K562 (cell line): ENCODE measurements at regions not wholly inside any gene's neighbourhood (a gene's known extent, or its start where the extent isn't known, plus 50 kb on each side); places are given as distances from the start of the nearest gene placed in this dataset.

Experiments used
- NCOA6 ChIP-seq: fragments of 450-650 bp; IDR thresholded peaks from 2 replicates; pipeline ENCODE4 v1.6.1; 2017; ENCODE audit warnings: mild to moderate bottlenecking
- RNF2 ChIP-seq: sonication (generic); IDR thresholded peaks from 2 replicates; pipeline ENCODE4 v1.6.1; 2016
- STAG1 ChIP-seq: sonication (generic); formaldehyde crosslinking; IDR thresholded peaks from 2 replicates; pipeline ENCODE4 v1.5.0; 2020; ENCODE audit warnings: missing genetic modification reagents, borderline replicate concordance
- TARDBP ChIP-seq: fragments of 450-650 bp; IDR thresholded peaks from 2 replicates; pipeline ENCODE4 v1.6.1; 2016
- ZBTB9 ChIP-seq: fragments of 450-650 bp; formaldehyde crosslinking; IDR thresholded peaks from 2 replicates; pipeline ENCODE4 v1.4.0; 2020; ENCODE audit warnings: mild to moderate bottlenecking, moderate library complexity
- TF ChIP-seq, protein P1 (sequence below), 2 experiments: fragments of 450-650 bp; IDR thresholded peaks; 2 replicates each; pipeline ENCODE4 v1.6.1; 2016
- TF ChIP-seq, protein P2 (sequence below), 2 experiments: fragments of 450-650 bp in 1 of 2; sonication (generic) in 1 of 2; formaldehyde crosslinking; conservative IDR thresholded peaks; 2 replicates each; pipeline versions ENCODE4 v1.4.0 to v1.8.1; 2020 to 2022; ENCODE audit warnings: mild to moderate bottlenecking in 1 of 2, missing genetic modification reagents in 1 of 2
- TF ChIP-seq, protein P3 (sequence below): fragments of 250-450 bp; sonication (Bioruptor Pico); IDR thresholded peaks from 2 replicates; pipeline ENCODE4 v1.5.0; 2020; ENCODE audit warnings: mild to moderate bottlenecking
- TF ChIP-seq, protein P4 (sequence below), 2 experiments: fragments of 450-650 bp; IDR thresholded peaks; 2 replicates each; pipeline ENCODE4 v1.6.1; 2018; ENCODE audit warnings: mild to moderate bottlenecking in 2 of 2, low read depth in 1 of 2; ENCODE audit not compliant: partially characterized antibody in 2 of 2

GRCh38 chr7:69510114-69510513 is 88.2 kb upstream of the AUTS2 start (continued):
- TF ChIP-seq ZBTB9 (CRISPR knock-in tag) (no peak), RNF2 (no peak), TARDBP (no peak), NCOA6 (no peak), STAG1 (CRISPR knock-in tag) (no peak)
- TF ChIP-seq, protein P1, sequence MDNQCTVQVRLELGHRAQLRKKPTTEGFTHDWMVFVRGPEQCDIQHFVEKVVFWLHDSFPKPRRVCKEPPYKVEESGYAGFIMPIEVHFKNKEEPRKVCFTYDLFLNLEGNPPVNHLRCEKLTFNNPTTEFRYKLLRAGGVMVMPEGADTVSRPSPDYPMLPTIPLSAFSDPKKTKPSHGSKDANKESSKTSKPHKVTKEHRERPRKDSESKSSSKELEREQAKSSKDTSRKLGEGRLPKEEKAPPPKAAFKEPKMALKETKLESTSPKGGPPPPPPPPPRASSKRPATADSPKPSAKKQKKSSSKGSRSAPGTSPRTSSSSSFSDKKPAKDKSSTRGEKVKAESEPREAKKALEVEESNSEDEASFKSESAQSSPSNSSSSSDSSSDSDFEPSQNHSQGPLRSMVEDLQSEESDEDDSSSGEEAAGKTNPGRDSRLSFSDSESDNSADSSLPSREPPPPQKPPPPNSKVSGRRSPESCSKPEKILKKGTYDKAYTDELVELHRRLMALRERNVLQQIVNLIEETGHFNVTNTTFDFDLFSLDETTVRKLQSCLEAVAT (IDR thresholded peaks at IDR 0.05) = no peak
- TF ChIP-seq, protein P2, sequence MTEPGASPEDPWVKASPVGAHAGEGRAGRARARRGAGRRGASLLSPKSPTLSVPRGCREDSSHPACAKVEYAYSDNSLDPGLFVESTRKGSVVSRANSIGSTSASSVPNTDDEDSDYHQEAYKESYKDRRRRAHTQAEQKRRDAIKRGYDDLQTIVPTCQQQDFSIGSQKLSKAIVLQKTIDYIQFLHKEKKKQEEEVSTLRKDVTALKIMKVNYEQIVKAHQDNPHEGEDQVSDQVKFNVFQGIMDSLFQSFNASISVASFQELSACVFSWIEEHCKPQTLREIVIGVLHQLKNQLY (CRISPR knock-in tag; conservative IDR thresholded peaks at IDR 0.05) = no peak
- TF ChIP-seq, protein P3, sequence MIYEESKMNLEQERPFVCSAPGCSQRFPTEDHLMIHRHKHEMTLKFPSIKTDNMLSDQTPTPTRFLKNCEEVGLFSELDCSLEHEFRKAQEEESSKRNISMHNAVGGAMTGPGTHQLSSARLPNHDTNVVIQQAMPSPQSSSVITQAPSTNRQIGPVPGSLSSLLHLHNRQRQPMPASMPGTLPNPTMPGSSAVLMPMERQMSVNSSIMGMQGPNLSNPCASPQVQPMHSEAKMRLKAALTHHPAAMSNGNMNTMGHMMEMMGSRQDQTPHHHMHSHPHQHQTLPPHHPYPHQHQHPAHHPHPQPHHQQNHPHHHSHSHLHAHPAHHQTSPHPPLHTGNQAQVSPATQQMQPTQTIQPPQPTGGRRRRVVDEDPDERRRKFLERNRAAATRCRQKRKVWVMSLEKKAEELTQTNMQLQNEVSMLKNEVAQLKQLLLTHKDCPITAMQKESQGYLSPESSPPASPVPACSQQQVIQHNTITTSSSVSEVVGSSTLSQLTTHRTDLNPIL (CRISPR knock-in tag) = no peak
- TF ChIP-seq, protein P4, sequence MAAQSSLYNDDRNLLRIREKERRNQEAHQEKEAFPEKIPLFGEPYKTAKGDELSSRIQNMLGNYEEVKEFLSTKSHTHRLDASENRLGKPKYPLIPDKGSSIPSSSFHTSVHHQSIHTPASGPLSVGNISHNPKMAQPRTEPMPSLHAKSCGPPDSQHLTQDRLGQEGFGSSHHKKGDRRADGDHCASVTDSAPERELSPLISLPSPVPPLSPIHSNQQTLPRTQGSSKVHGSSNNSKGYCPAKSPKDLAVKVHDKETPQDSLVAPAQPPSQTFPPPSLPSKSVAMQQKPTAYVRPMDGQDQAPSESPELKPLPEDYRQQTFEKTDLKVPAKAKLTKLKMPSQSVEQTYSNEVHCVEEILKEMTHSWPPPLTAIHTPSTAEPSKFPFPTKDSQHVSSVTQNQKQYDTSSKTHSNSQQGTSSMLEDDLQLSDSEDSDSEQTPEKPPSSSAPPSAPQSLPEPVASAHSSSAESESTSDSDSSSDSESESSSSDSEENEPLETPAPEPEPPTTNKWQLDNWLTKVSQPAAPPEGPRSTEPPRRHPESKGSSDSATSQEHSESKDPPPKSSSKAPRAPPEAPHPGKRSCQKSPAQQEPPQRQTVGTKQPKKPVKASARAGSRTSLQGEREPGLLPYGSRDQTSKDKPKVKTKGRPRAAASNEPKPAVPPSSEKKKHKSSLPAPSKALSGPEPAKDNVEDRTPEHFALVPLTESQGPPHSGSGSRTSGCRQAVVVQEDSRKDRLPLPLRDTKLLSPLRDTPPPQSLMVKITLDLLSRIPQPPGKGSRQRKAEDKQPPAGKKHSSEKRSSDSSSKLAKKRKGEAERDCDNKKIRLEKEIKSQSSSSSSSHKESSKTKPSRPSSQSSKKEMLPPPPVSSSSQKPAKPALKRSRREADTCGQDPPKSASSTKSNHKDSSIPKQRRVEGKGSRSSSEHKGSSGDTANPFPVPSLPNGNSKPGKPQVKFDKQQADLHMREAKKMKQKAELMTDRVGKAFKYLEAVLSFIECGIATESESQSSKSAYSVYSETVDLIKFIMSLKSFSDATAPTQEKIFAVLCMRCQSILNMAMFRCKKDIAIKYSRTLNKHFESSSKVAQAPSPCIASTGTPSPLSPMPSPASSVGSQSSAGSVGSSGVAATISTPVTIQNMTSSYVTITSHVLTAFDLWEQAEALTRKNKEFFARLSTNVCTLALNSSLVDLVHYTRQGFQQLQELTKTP (IDR thresholded peaks at IDR 0.05; ENCODE audit: low read depth in 1 of 2, partially characterized antibody in 2 of 2) = no peak
- TF ChIP-seq, all 486 proteins: peak for 0
